HEK293 (cell line): ENCODE measurements at regions not wholly inside any gene's neighbourhood (a gene's known extent, or its start where the extent isn't known, plus 50 kb on each side); places are given as distances from the start of the nearest gene placed in this dataset.

Experiments
- CTCF ChIA-PET: fragments of 350-600 bp; formaldehyde crosslinking; extraction: SDS; loops from one replicate; lab custom pipeline; 2021; ENCODE audit warnings: antibody characterized with exemption; lab: Yijun Ruan, JAX
- POLR2A ChIA-PET: fragments of 300-600 bp; formaldehyde crosslinking; extraction: SDS; loops from one replicate; lab custom pipeline; 2020; ENCODE audit warnings: antibody characterized with exemption, inconsistent platforms; lab: Yijun Ruan, JAX
- H3K27ac ChIP-seq: fragments of 200-500 bp; sonication (Bioruptor generic); 2 replicates; pipeline ENCODE4 v1.5.1; 2014; ENCODE audit warnings: low read depth, low read length, control low read depth, inconsistent platforms; ENCODE audit errors: extremely low read depth
- H3K36me3 ChIP-seq, 2 experiments: fragments of 200-500 bp in 1 of 2; sonication (Bioruptor generic) in 1 of 2; 1 replicate in 1 of 2; 2 replicates in 1 of 2; pipeline ENCODE4 v1.5.1; 2014 to 2017; ENCODE audit warnings: inconsistent platforms in 2 of 2, low read length in 2 of 2; ENCODE audit not compliant: control insufficient read depth in 2 of 2, insufficient read depth in 1 of 2
- H3K4me1 ChIP-seq: fragments of 200-500 bp; sonication (Bioruptor generic); 2 replicates; pipeline ENCODE4 v1.5.1; 2014; ENCODE audit warnings: mild to moderate bottlenecking, low read length, inconsistent platforms; ENCODE audit not compliant: control insufficient read depth, insufficient read depth
- H3K4me3 ChIP-seq: 2 replicates; pipeline ENCODE4 v1.5.1; 2011; ENCODE audit warnings: low read depth, mild to moderate bottlenecking, control low read depth, low read length, moderate library complexity
- H3K9me3 ChIP-seq: fragments of 200-500 bp; sonication (Bioruptor generic); 2 replicates; pipeline ENCODE4 v1.5.1; 2014; ENCODE audit warnings: low read depth, low read length, inconsistent platforms; ENCODE audit not compliant: control insufficient read depth, insufficient read depth
- MYNN ChIP-seq: fragments of 450-650 bp; formaldehyde crosslinking; IDR thresholded peaks from 2 replicates; pipeline ENCODE4 v1.5.1; 2016; ENCODE audit warnings: missing biosample characterization, missing genetic modification characterization, borderline replicate concordance
- SCRT1 ChIP-seq: fragments of 450-650 bp; formaldehyde crosslinking; IDR thresholded peaks from 2 replicates; pipeline ENCODE4 v1.5.1; 2016; ENCODE audit warnings: missing biosample characterization, missing genetic modification characterization, borderline replicate concordance
- SP3 ChIP-seq: fragments of 450-650 bp; formaldehyde crosslinking; IDR thresholded peaks from 2 replicates; pipeline ENCODE4 v1.5.1; 2016; ENCODE audit warnings: missing biosample characterization, missing genetic modification characterization
- ZNF112 ChIP-seq: fragments of 450-650 bp; formaldehyde crosslinking; IDR thresholded peaks from 2 replicates; pipeline ENCODE4 v1.5.0; 2017; ENCODE audit warnings: missing biosample characterization, missing genetic modification characterization
- ZNF155 ChIP-seq: fragments of 450-650 bp; formaldehyde crosslinking; IDR thresholded peaks from 2 replicates; pipeline ENCODE4 v1.5.1; 2016; ENCODE audit warnings: missing biosample characterization, missing genetic modification characterization
- ZNF324 ChIP-seq: fragments of 450-650 bp; formaldehyde crosslinking; IDR thresholded peaks from 2 replicates; pipeline ENCODE4 v1.5.1; 2016; ENCODE audit warnings: missing biosample characterization, missing genetic modification characterization
- ZNF501 ChIP-seq: fragments of 450-650 bp; formaldehyde crosslinking; IDR thresholded peaks from 2 replicates; pipeline ENCODE4 v1.5.1; 2016; ENCODE audit warnings: missing biosample characterization, missing genetic modification characterization
- ZNF544 ChIP-seq: fragments of 450-650 bp; formaldehyde crosslinking; IDR thresholded peaks from 2 replicates; pipeline ENCODE4 v1.5.0; 2017; ENCODE audit warnings: missing biosample characterization, missing genetic modification characterization
- ZNF555 ChIP-seq: fragments of 450-650 bp; formaldehyde crosslinking; conservative IDR thresholded peaks from 2 replicates; pipeline ENCODE4 v1.5.1; 2017; ENCODE audit warnings: missing biosample characterization, mild to moderate bottlenecking, missing genetic modification characterization, inconsistent platforms
- ZNF658 ChIP-seq: fragments of 450-650 bp; formaldehyde crosslinking; IDR thresholded peaks from 2 replicates; pipeline ENCODE4; 2016; ENCODE audit warnings: missing biosample characterization, missing genetic modification characterization
- TF ChIP-seq, protein P1 (sequence below): fragments of 450-650 bp; formaldehyde crosslinking; conservative IDR thresholded peaks from 2 replicates; pipeline ENCODE4 v1.5.1; 2016; ENCODE audit warnings: low read depth, missing biosample characterization, missing genetic modification characterization
- TF ChIP-seq, protein P2 (sequence below): fragments of 450-650 bp; formaldehyde crosslinking; IDR thresholded peaks from 2 replicates; pipeline ENCODE4 v1.5.1; 2016; ENCODE audit warnings: missing biosample characterization, missing genetic modification characterization
- TF ChIP-seq, protein P3 (sequence below): fragments of 450-650 bp; formaldehyde crosslinking; IDR thresholded peaks from 2 replicates; pipeline ENCODE4; 2016; ENCODE audit warnings: missing biosample characterization, missing genetic modification characterization
- TF ChIP-seq, protein P4 (sequence below): fragments of 450-650 bp; formaldehyde crosslinking; IDR thresholded peaks from 2 replicates; pipeline ENCODE4 v1.5.1; 2016; ENCODE audit warnings: missing biosample characterization, missing genetic modification characterization
- TF ChIP-seq, protein P5 (sequence below): fragments of 450-650 bp; formaldehyde crosslinking; conservative IDR thresholded peaks from 2 replicates; pipeline ENCODE4 v1.5.1; 2016; ENCODE audit warnings: low read depth, missing biosample characterization, missing genetic modification characterization
- TF ChIP-seq, protein P6 (sequence below): fragments of 450-650 bp; formaldehyde crosslinking; IDR thresholded peaks from 2 replicates; pipeline ENCODE4 v1.5.1; 2016; ENCODE audit warnings: missing biosample characterization, missing genetic modification characterization
- TF ChIP-seq, protein P7 (sequence below): fragments of 450-650 bp; formaldehyde crosslinking; IDR thresholded peaks from 2 replicates; pipeline ENCODE4 v1.5.1; 2017; ENCODE audit warnings: missing biosample characterization, missing genetic modification characterization

DNA sequence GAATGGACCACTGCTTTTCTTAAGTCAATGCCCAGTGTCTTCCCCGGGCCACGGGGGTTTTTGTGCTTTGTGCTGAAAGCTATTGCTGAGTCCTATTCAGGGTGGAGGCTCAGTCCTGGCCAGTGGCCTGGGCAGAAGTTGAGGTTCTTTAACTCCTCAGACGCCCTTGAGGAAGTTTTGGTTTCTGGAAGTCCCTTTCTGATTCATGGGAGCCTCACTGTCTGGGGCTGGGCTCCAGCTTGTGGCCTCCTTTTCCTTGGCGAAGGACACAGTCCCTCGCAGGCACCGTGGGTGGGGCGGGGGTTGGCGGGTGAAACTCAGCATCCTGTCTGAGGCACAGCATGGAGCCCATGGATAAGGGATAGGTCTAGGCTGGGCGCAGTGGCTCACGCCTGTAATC lies 465.2 kb upstream of the HS6ST1 start (continued):
- TF ChIP-seq, protein P1, sequence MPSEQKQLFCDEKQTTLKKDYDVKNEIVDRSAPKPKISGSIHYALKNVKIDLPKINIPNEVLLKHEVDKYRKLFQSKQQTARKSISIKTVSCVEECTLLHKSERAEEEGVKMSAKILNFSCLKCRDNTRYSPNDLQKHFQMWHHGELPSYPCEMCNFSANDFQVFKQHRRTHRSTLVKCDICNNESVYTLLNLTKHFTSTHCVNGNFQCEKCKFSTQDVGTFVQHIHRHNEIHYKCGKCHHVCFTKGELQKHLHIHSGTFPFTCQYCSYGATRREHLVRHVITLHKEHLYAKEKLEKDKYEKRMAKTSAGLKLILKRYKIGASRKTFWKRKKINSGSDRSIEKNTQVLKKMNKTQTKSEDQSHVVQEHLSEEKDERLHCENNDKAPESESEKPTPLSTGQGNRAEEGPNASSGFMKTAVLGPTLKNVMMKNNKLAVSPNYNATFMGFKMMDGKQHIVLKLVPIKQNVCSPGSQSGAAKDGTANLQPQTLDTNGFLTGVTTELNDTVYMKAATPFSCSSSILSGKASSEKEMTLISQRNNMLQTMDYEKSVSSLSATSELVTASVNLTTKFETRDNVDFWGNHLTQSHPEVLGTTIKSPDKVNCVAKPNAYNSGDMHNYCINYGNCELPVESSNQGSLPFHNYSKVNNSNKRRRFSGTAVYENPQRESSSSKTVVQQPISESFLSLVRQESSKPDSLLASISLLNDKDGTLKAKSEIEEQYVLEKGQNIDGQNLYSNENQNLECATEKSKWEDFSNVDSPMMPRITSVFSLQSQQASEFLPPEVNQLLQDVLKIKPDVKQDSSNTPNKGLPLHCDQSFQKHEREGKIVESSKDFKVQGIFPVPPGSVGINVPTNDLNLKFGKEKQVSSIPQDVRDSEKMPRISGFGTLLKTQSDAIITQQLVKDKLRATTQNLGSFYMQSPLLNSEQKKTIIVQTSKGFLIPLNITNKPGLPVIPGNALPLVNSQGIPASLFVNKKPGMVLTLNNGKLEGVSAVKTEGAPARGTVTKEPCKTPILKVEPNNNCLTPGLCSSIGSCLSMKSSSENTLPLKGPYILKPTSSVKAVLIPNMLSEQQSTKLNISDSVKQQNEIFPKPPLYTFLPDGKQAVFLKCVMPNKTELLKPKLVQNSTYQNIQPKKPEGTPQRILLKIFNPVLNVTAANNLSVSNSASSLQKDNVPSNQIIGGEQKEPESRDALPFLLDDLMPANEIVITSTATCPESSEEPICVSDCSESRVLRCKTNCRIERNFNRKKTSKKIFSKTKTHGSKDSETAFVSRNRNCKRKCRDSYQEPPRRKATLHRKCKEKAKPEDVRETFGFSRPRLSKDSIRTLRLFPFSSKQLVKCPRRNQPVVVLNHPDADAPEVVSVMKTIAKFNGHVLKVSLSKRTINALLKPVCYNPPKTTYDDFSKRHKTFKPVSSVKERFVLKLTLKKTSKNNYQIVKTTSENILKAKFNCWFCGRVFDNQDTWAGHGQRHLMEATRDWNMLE: no peak
- TF ChIP-seq ZNF324 (tag by site-specific recombination) (no peak), ZNF501 (no peak), SP3 (tag by site-specific recombination) (no peak), MYNN (no peak), SCRT1 (tag by site-specific recombination) (no peak)
- TF ChIP-seq, protein P2, sequence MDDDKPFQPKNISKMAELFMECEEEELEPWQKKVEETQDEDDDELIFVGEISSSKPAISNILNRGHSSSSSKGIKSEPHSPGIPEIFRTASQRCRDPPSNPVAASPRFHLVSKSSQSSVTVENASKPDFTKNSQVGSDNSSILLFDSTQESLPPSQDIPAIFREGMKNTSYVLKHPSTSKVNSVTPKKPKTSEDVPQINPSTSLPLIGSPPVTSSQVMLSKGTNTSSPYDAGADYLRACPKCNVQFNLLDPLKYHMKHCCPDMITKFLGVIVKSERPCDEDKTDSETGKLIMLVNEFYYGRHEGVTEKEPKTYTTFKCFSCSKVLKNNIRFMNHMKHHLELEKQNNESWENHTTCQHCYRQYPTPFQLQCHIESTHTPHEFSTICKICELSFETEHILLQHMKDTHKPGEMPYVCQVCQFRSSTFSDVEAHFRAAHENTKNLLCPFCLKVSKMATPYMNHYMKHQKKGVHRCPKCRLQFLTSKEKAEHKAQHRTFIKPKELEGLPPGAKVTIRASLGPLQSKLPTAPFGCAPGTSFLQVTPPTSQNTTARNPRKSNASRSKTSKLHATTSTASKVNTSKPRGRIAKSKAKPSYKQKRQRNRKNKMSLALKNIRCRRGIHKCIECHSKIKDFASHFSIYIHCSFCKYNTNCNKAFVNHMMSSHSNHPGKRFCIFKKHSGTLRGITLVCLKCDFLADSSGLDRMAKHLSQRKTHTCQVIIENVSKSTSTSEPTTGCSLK (tag by site-specific recombination): no peak
- TF ChIP-seq, protein P3, sequence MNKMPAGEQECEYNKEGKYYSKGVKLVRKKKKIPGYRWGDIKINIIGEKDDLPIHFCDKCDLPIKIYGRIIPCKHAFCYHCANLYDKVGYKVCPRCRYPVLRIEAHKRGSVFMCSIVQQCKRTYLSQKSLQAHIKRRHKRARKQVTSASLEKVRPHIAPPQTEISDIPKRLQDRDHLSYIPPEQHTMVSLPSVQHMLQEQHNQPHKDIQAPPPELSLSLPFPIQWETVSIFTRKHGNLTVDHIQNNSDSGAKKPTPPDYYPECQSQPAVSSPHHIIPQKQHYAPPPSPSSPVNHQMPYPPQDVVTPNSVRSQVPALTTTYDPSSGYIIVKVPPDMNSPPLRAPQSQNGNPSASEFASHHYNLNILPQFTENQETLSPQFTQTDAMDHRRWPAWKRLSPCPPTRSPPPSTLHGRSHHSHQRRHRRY (tag by site-specific recombination): no peak
- TF ChIP-seq, protein P4, sequence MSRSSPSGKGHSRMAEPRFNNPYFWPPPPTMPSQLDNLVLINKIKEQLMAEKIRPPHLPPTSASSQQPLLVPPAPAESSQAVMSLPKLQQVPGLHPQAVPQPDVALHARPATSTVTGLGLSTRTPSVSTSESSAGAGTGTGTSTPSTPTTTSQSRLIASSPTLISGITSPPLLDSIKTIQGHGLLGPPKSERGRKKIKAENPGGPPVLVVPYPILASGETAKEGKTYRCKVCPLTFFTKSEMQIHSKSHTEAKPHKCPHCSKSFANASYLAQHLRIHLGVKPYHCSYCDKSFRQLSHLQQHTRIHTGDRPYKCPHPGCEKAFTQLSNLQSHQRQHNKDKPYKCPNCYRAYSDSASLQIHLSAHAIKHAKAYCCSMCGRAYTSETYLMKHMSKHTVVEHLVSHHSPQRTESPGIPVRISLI (tag by site-specific recombination): no peak
- TF ChIP-seq, protein P5, sequence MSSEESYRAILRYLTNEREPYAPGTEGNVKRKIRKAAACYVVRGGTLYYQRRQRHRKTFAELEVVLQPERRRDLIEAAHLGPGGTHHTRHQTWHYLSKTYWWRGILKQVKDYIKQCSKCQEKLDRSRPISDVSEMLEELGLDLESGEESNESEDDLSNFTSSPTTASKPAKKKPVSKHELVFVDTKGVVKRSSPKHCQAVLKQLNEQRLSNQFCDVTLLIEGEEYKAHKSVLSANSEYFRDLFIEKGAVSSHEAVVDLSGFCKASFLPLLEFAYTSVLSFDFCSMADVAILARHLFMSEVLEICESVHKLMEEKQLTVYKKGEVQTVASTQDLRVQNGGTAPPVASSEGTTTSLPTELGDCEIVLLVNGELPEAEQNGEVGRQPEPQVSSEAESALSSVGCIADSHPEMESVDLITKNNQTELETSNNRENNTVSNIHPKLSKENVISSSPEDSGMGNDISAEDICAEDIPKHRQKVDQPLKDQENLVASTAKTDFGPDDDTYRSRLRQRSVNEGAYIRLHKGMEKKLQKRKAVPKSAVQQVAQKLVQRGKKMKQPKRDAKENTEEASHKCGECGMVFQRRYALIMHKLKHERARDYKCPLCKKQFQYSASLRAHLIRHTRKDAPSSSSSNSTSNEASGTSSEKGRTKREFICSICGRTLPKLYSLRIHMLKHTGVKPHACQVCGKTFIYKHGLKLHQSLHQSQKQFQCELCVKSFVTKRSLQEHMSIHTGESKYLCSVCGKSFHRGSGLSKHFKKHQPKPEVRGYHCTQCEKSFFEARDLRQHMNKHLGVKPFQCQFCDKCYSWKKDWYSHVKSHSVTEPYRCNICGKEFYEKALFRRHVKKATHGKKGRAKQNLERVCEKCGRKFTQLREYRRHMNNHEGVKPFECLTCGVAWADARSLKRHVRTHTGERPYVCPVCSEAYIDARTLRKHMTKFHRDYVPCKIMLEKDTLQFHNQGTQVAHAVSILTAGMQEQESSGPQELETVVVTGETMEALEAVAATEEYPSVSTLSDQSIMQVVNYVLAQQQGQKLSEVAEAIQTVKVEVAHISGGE (tag by site-specific recombination): no peak

DNA sequence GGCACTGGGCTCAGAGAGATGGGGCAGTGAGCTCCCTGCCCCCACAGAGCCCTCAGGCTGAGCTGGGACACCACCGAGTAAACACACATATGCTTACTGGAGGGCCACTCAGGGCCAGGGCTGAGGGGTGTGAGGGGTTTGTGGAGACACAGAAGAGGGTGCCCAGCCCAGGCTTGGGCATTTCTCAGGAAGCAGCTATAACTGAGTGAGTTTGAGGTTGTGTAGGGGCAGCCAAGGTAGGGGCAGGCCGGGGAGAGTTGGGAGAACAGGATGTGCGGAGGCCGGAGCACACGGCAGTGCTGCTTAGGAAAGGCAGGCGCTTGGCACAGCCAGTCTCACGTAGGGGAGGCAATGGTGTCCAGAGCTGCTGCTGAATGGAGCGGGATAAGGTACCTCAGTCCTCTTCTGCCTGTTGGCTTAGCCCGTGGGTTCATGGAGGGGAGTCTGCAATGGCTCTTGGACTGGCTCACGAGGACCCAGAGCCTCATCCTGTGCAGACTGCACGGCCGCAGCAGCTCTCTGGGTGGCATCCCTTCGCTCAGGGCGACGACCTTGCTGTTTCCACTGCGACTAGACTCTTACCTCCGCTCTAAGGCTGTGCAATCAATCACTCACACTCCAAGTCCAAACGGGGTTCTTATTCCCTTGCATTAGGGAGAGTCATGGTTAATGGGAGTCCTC lies 466.1 kb upstream of the HS6ST1 start:
- CTCF ChIA-PET: interaction anchor here (0.6 to 1.1 kb wide), 2 partner anchors 21 to 58 kb away, joined by 3 read pairs; no protein-coding TSS in a partner anchor
- H3K4me1 ChIP-seq: no peaks in the 10 kb centered on the region
- POLR2A ChIA-PET: no interaction called here
- no peaks in the 10 kb centered on the region for H3K9me3 ChIP-seq
- H3K4me3 ChIP-seq: no peak overlapping the region
- no peak overlapping the region for H3K27ac ChIP-seq
- H3K36me3 ChIP-seq: no peaks in the 10 kb centered on the region
- no peak for TF ChIP-seq ZNF658 (tag by site-specific recombination)
- TF ChIP-seq, protein P6, sequence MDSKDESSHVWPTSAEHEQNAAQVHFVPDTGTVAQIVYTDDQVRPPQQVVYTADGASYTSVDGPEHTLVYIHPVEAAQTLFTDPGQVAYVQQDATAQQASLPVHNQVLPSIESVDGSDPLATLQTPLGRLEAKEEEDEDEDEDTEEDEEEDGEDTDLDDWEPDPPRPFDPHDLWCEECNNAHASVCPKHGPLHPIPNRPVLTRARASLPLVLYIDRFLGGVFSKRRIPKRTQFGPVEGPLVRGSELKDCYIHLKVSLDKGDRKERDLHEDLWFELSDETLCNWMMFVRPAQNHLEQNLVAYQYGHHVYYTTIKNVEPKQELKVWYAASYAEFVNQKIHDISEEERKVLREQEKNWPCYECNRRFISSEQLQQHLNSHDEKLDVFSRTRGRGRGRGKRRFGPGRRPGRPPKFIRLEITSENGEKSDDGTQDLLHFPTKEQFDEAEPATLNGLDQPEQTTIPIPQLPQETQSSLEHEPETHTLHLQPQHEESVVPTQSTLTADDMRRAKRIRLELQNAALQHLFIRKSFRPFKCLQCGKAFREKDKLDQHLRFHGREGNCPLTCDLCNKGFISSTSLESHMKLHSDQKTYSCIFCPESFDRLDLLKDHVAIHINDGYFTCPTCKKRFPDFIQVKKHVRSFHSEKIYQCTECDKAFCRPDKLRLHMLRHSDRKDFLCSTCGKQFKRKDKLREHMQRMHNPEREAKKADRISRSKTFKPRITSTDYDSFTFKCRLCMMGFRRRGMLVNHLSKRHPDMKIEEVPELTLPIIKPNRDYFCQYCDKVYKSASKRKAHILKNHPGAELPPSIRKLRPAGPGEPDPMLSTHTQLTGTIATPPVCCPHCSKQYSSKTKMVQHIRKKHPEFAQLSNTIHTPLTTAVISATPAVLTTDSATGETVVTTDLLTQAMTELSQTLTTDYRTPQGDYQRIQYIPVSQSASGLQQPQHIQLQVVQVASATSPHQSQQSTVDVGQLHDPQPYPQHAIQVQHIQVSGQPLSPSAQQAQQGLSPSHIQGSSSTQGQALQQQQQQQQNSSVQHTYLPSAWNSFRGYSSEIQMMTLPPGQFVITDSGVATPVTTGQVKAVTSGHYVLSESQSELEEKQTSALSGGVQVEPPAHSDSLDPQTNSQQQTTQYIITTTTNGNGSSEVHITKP (tag by site-specific recombination): no peak
- TF ChIP-seq ZNF544: no peak
- no peak for TF ChIP-seq ZNF555 (tag by site-specific recombination)
- TF ChIP-seq, protein P7, sequence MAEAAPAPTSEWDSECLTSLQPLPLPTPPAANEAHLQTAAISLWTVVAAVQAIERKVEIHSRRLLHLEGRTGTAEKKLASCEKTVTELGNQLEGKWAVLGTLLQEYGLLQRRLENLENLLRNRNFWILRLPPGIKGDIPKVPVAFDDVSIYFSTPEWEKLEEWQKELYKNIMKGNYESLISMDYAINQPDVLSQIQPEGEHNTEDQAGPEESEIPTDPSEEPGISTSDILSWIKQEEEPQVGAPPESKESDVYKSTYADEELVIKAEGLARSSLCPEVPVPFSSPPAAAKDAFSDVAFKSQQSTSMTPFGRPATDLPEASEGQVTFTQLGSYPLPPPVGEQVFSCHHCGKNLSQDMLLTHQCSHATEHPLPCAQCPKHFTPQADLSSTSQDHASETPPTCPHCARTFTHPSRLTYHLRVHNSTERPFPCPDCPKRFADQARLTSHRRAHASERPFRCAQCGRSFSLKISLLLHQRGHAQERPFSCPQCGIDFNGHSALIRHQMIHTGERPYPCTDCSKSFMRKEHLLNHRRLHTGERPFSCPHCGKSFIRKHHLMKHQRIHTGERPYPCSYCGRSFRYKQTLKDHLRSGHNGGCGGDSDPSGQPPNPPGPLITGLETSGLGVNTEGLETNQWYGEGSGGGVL (tag by site-specific recombination): no peak
- TF ChIP-seq ZNF155 (tag by site-specific recombination): no peak
- no peak for TF ChIP-seq ZNF112 (tag by site-specific recombination)
